ENCODE measurements at regions not wholly inside any gene's neighbourhood (a gene's known extent, or its start where the extent isn't known, plus 50 kb on each side); places are given as distances from the start of the nearest gene placed in this dataset.
"Not testable (repeated sequence)": the region's sequence is repeated elsewhere in the genome, so short reads cannot be mapped to it uniquely, and the experiment has no call there.

- H3K27me3 Mint-ChIP-seq, result no peaks in the 10 kb centered on the region
- no peaks in the 10 kb centered on the region for H3K4me1 Mint-ChIP-seq (ENCODE audit: unreplicated experiment)
- DNase-seq (ENCODE audit: extremely low spot score, unreplicated experiment), result no peak
- TF ChIP-seq CTCF (conservative IDR thresholded peaks at IDR 0.05), result no peak
- H3K27ac Mint-ChIP-seq, result no peak overlapping the region
- no peak overlapping the region for H3K4me3 Mint-ChIP-seq
- H3K9me3 Mint-ChIP-seq, result no peaks in the 10 kb centered on the region
- H3K36me3 Mint-ChIP-seq, result no peaks in the 10 kb centered on the region
Observed at GRCh38 chr6:4413073-4413472, 277.7 kb upstream of the ECI2 start.

- Mint-ChIP-seq H3K4me1 (ENCODE audit: unreplicated experiment) (no peaks in the 10 kb centered on the region), H3K27ac (no peak overlapping the region), H3K9me3 (no peaks in the 10 kb centered on the region), H3K27me3 (no peaks in the 10 kb centered on the region), H3K4me3 (no peak overlapping the region), H3K36me3 (no peaks in the 10 kb centered on the region)
- TF ChIP-seq CTCF (conservative IDR thresholded peaks at IDR 0.05), result no peak
- DNase-seq (ENCODE audit: extremely low spot score, unreplicated experiment), result no peak
Observed at GRCh38 chr6:4412488-4412887, 277.1 kb upstream of the ECI2 start.

GRCh38 chr6:4412077-4412476 is 276.7 kb upstream of the ECI2 start:
- H3K9me3 Mint-ChIP-seq, result peaks cover 2% of the 10 kb centered on the region
- H3K36me3 Mint-ChIP-seq, result no peaks in the 10 kb centered on the region
- H3K27ac Mint-ChIP-seq, result no peak overlapping the region
- H3K27me3 Mint-ChIP-seq, result no peaks in the 10 kb centered on the region
- H3K4me3 Mint-ChIP-seq, result no peak overlapping the region
- no peak for DNase-seq (ENCODE audit: extremely low spot score, unreplicated experiment)
- H3K4me1 Mint-ChIP-seq (ENCODE audit: unreplicated experiment), result no peaks in the 10 kb centered on the region
- no peak for TF ChIP-seq CTCF (conservative IDR thresholded peaks at IDR 0.05)

- H3K27ac Mint-ChIP-seq, H3K36me3 Mint-ChIP-seq: not testable (repeated sequence)
Observed at GRCh38 chr6:4407710-4408109, 272.3 kb upstream of the ECI2 start.

GRCh38 chr6:4405621-4406212 is 270.3 kb upstream of the ECI2 start:
- H3K9me3 Mint-ChIP-seq, result peaks cover 11% of the 10 kb centered on the region
- no peak for DNase-seq (ENCODE audit: extremely low spot score, unreplicated experiment)
- H3K27me3 Mint-ChIP-seq, result peaks cover 4% of the 10 kb centered on the region
- no peak overlapping the region for H3K4me3 Mint-ChIP-seq
- H3K4me1 Mint-ChIP-seq (ENCODE audit: unreplicated experiment), result no peaks in the 10 kb centered on the region
- H3K27ac Mint-ChIP-seq, result no peak overlapping the region
- TF ChIP-seq CTCF (conservative IDR thresholded peaks at IDR 0.05), result no peak
- no peaks in the 10 kb centered on the region for H3K36me3 Mint-ChIP-seq

More at GRCh38 chr6:4407710-4408109, 272.3 kb upstream of the ECI2 start:
- not testable (repeated sequence) for H3K4me1 Mint-ChIP-seq (ENCODE audit: unreplicated experiment); H3K27me3 Mint-ChIP-seq; DNase-seq (ENCODE audit: extremely low spot score, unreplicated experiment); H3K4me3 Mint-ChIP-seq
- H3K9me3 Mint-ChIP-seq, result peaks cover 11% of the 10 kb centered on the region

- peaks cover 11% of the 10 kb centered on the region for H3K9me3 Mint-ChIP-seq
- peaks cover 4% of the 10 kb centered on the region for H3K27me3 Mint-ChIP-seq
- H3K4me3 Mint-ChIP-seq, result no peak overlapping the region
- no peak overlapping the region for H3K27ac Mint-ChIP-seq
- H3K36me3 Mint-ChIP-seq, result no peaks in the 10 kb centered on the region
- no peaks in the 10 kb centered on the region for H3K4me1 Mint-ChIP-seq (ENCODE audit: unreplicated experiment)
- no peak for DNase-seq (ENCODE audit: extremely low spot score, unreplicated experiment)
- TF ChIP-seq CTCF (conservative IDR thresholded peaks at IDR 0.05), result no peak
Observed at GRCh38 chr6:4404415-4404814, 269.0 kb upstream of the ECI2 start.

Data from type B pancreatic cell (in vitro differentiated cells).